GM23338 (cell line): ENCODE measurements at regions not wholly inside any gene's neighbourhood (a gene's known extent, or its start where the extent isn't known, plus 50 kb on each side); places are given as distances from the start of the nearest gene placed in this dataset.
A peak's percentile ranks its signal among the peaks of the same experiment; 100 is the strongest.

Source experiments
- ATAC-seq: fragments of 200-7000 bp; cut with Tn5 transposase; 3 replicates; pipeline ENCODE4 v1.9.1; 2020
- DNase-seq: peaks from one replicate; pipeline ENCODE4 v3.0.0-alpha.2; 2015; ENCODE audit warnings: low spot score
- H2AFZ ChIP-seq: fragments of 200-600 bp; sonication (generic); 2 replicates; pipeline ENCODE4 v1.8.0; 2016; ENCODE audit warnings: antibody characterized with exemption, mild to moderate bottlenecking, moderate library complexity
- H3F3A ChIP-seq: fragments of 200-600 bp; sonication (generic); replicated peaks from 2 replicates; pipeline ENCODE4 v1.8.0; 2017; ENCODE audit warnings: antibody characterized with exemption, mixed run types, low read depth
- H3K27ac ChIP-seq: fragments of 200-600 bp; sonication (generic); 2 replicates; pipeline ENCODE4 v1.6.1; 2016; ENCODE audit warnings: low read depth
- H3K27me3 ChIP-seq: fragments of 200-600 bp; sonication (generic); 2 replicates; pipeline ENCODE4 v1.8.0; 2016; ENCODE audit warnings: mild to moderate bottlenecking, mixed run types, moderate library complexity; ENCODE audit not compliant: insufficient read depth
- H3K36me3 ChIP-seq: fragments of 200-600 bp; sonication (generic); 2 replicates; pipeline ENCODE4 v1.8.0; 2016; ENCODE audit warnings: mild to moderate bottlenecking; ENCODE audit not compliant: insufficient read depth
- H3K4me1 ChIP-seq: fragments of 200-600 bp; sonication (generic); 2 replicates; pipeline ENCODE4 v1.8.0; 2016; ENCODE audit warnings: mild to moderate bottlenecking, moderate library complexity; ENCODE audit not compliant: insufficient read depth
- H3K4me2 ChIP-seq: fragments of 200-600 bp; sonication (generic); 2 replicates; pipeline ENCODE4 v1.7.1; 2017; ENCODE audit warnings: mixed run types
- H3K4me3 ChIP-seq: fragments of 200-600 bp; sonication (generic); 2 replicates; pipeline ENCODE4 v1.6.1; 2016; ENCODE audit warnings: mixed run types
- H3K79me2 ChIP-seq: fragments of 200-600 bp; sonication (generic); replicated peaks from 2 replicates; pipeline ENCODE4 v1.8.0; 2017; ENCODE audit warnings: mild to moderate bottlenecking; ENCODE audit not compliant: insufficient read depth
- H3K9me2 ChIP-seq: fragments of 200-600 bp; sonication (generic); 2 replicates; pipeline ENCODE4 v1.8.0; 2017; ENCODE audit not compliant: insufficient read depth
- H4K20me1 ChIP-seq: fragments of 200-600 bp; sonication (generic); replicated peaks from 2 replicates; pipeline ENCODE4 v1.8.0; 2017; ENCODE audit warnings: mild to moderate bottlenecking; ENCODE audit not compliant: insufficient read depth
- H3K27ac Mint-ChIP-seq: 2 replicates; pipeline ENCODE4 v1.8.0; 2020; ENCODE audit warnings: inconsistent platforms, mild to moderate bottlenecking, moderate library complexity, mixed read lengths
- H3K27me3 Mint-ChIP-seq: 3 replicates; pipeline ENCODE4 v1.8.0; 2022; ENCODE audit warnings: low read depth, mild to moderate bottlenecking, moderate library complexity, mixed read lengths, inconsistent platforms; ENCODE audit not compliant: insufficient read depth, poor library complexity
- H3K36me3 Mint-ChIP-seq: 3 replicates; pipeline ENCODE4 v1.8.0; 2021; ENCODE audit warnings: low read depth, mild to moderate bottlenecking, inconsistent platforms, moderate library complexity, mixed read lengths
- H3K4me1 Mint-ChIP-seq: 3 replicates; pipeline ENCODE4 v1.8.0; 2020; ENCODE audit warnings: mild to moderate bottlenecking, inconsistent platforms, mixed read lengths
- H3K4me3 Mint-ChIP-seq: 3 replicates; pipeline ENCODE4 v1.8.0; 2021; ENCODE audit warnings: moderate library complexity, mild to moderate bottlenecking, inconsistent platforms, mixed read lengths
- H3K9me3 Mint-ChIP-seq: 3 replicates; pipeline ENCODE4 v1.8.0; 2020; ENCODE audit warnings: moderate library complexity, mild to moderate bottlenecking, inconsistent platforms, mixed read lengths
- CREB1 ChIP-seq: fragments of 250-450 bp; sonication (Bioruptor Pico); IDR thresholded peaks from 2 replicates; pipeline ENCODE4 v1.5.0; 2020; ENCODE audit warnings: low read depth, mild to moderate bottlenecking, moderate library complexity
- EZH2 ChIP-seq: fragments of 200-600 bp; sonication (generic); IDR thresholded peaks from one replicate; pipeline ENCODE4 v1.8.0; 2017; ENCODE audit warnings: antibody characterized with exemption, mild to moderate bottlenecking, low read depth; ENCODE audit not compliant: unreplicated experiment
- EZH2phosphoT487 ChIP-seq: fragments of 200-600 bp; sonication (generic); IDR thresholded peaks from one replicate; pipeline ENCODE4 v1.8.1; 2018; ENCODE audit warnings: antibody characterized with exemption; ENCODE audit not compliant: unreplicated experiment
- JUNB ChIP-seq: IDR thresholded peaks from one replicate; pipeline ENCODE4 v1.6.1; 2016; ENCODE audit warnings: antibody characterized with exemption; ENCODE audit not compliant: unreplicated experiment
- NANOG ChIP-seq: IDR thresholded peaks from 2 replicates; pipeline ENCODE4 v1.6.1; 2016; ENCODE audit warnings: antibody characterized with exemption, borderline replicate concordance
- POLR2AphosphoS5 ChIP-seq: IDR thresholded peaks from 2 replicates; pipeline ENCODE4 v1.6.1; 2016; ENCODE audit warnings: antibody characterized with exemption, low read depth
- STAT1 ChIP-seq: IDR thresholded peaks from one replicate; pipeline ENCODE4 v1.6.1; 2016; ENCODE audit warnings: antibody characterized with exemption; ENCODE audit not compliant: unreplicated experiment
- ZNF114 ChIP-seq: fragments of 250-450 bp; sonication (Bioruptor Pico); IDR thresholded peaks from 2 replicates; pipeline ENCODE4 v1.5.0; 2020; ENCODE audit warnings: mild to moderate bottlenecking, moderate library complexity
- ZNF331 ChIP-seq: fragments of 250-450 bp; sonication (Bioruptor Pico); IDR thresholded peaks from 2 replicates; pipeline ENCODE4 v1.5.0; 2020; ENCODE audit warnings: low read depth, mild to moderate bottlenecking, moderate library complexity
- TF ChIP-seq, protein P1 (sequence below), 2 experiments: fragments of 200-600 bp in 1 of 2; sonication (generic) in 1 of 2; conservative IDR thresholded peaks; 2 replicates each; pipeline versions ENCODE4 v1.5.1 to v1.6.1; 2016 to 2017; ENCODE audit warnings: antibody characterized with exemption in 2 of 2, low read depth in 2 of 2, mild to moderate bottlenecking in 2 of 2, moderate library complexity in 1 of 2
- TF ChIP-seq, protein P2 (sequence below): IDR thresholded peaks from 2 replicates; pipeline ENCODE4 v1.6.1; 2016; ENCODE audit warnings: antibody characterized with exemption

DNA sequence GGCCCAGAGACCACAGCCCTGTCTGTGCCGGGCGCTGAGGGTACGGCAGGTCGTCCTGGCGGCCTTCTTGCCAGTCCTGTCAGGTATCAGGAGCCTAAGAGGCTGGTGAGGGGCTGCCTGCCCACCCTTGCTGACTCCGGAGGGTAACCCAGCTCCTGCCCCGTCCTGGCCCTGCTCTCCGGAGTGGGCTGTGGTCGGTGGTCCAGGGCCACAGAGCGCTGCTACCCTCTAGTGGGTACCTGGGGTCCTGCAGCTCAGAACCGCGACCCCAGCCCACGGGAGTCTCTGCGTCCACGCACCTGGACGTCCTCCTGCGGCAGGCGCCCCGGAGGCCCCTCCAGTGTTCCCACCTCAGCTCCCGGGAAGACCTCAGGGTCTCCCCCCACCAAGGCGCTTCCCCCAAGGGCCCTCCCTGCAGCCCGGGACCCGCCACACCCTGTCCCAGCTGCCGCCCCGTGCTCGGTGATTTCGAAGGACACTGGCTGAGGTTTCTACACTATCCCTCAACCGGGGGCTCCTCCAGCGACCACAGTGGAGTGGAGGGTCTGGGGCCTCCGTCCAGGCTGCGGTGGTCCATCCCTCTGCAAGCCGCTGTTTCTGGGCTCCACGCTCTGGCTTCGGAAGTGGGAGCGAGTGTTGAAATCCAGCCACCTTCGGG is 75.9 kb upstream of the FBRSL1 start:
- no peak for TF ChIP-seq EZH2phosphoT487
- no peak for TF ChIP-seq ZNF331 (CRISPR knock-in tag)
- no peak for TF ChIP-seq EZH2
- TF ChIP-seq, protein P1, sequence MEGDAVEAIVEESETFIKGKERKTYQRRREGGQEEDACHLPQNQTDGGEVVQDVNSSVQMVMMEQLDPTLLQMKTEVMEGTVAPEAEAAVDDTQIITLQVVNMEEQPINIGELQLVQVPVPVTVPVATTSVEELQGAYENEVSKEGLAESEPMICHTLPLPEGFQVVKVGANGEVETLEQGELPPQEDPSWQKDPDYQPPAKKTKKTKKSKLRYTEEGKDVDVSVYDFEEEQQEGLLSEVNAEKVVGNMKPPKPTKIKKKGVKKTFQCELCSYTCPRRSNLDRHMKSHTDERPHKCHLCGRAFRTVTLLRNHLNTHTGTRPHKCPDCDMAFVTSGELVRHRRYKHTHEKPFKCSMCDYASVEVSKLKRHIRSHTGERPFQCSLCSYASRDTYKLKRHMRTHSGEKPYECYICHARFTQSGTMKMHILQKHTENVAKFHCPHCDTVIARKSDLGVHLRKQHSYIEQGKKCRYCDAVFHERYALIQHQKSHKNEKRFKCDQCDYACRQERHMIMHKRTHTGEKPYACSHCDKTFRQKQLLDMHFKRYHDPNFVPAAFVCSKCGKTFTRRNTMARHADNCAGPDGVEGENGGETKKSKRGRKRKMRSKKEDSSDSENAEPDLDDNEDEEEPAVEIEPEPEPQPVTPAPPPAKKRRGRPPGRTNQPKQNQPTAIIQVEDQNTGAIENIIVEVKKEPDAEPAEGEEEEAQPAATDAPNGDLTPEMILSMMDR (conservative IDR thresholded peaks at IDR 0.05; ENCODE audit: low read depth in 2 of 2) = peak; percentile 65 to 86
- TF ChIP-seq, protein P2, sequence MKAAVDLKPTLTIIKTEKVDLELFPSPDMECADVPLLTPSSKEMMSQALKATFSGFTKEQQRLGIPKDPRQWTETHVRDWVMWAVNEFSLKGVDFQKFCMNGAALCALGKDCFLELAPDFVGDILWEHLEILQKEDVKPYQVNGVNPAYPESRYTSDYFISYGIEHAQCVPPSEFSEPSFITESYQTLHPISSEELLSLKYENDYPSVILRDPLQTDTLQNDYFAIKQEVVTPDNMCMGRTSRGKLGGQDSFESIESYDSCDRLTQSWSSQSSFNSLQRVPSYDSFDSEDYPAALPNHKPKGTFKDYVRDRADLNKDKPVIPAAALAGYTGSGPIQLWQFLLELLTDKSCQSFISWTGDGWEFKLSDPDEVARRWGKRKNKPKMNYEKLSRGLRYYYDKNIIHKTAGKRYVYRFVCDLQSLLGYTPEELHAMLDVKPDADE = no peak
- H3K9me2 ChIP-seq = no peaks in the 10 kb centered on the region
- no peaks in the 10 kb centered on the region; the same call in 2 of the 3 replicates for H3K4me1 Mint-ChIP-seq
- H3K4me3 Mint-ChIP-seq = no peak overlapping the region
- H3K9me3 Mint-ChIP-seq = no peaks in the 10 kb centered on the region
- no peaks in the 10 kb centered on the region for H3K36me3 ChIP-seq
- H3K27me3 Mint-ChIP-seq = peaks cover 32% of the 10 kb centered on the region
- no peaks in the 10 kb centered on the region for H3K4me1 ChIP-seq
- no peaks in the 10 kb centered on the region for H4K20me1 ChIP-seq
- ATAC-seq (peak; percentile 71), DNase-seq (peak; percentile 67)
- H3K4me2 ChIP-seq = no peak overlapping the region
- H3F3A ChIP-seq = no peaks in the 10 kb centered on the region
- no peak overlapping the region for H3K27ac ChIP-seq
- H3K36me3 Mint-ChIP-seq = no peaks in the 10 kb centered on the region
- no peak overlapping the region for H3K4me3 ChIP-seq
- H3K79me2 ChIP-seq = no peaks in the 10 kb centered on the region
- no peak overlapping the region for H2AFZ ChIP-seq
- H3K27ac Mint-ChIP-seq = no peak overlapping the region
- H3K27me3 ChIP-seq = peaks cover 18% of the 10 kb centered on the region

DNA sequence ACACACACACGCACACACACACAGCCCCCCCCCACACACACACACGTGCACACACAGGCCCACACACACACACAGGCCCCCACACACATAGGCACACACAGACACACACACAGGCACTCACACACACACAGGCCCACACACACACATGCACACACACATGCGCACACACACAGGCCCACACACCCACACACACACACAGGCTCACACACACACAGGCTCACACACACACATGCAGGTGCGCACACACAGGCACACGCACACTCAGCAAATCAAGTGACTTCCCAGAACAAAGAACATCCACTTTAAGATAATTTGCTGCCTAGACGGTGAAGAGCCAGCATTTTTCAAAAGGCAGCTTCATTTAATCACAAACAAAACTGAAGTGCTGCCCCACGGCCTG is 78.5 kb upstream of the FBRSL1 start:
- Histone ChIP-seq H3K4me2 (no peak overlapping the region), H3F3A (no peaks in the 10 kb centered on the region), H3K79me2 (no peaks in the 10 kb centered on the region), H4K20me1 (no peaks in the 10 kb centered on the region), H2AFZ (no peak overlapping the region), H3K27ac (no peak overlapping the region), H3K9me2 (no peaks in the 10 kb centered on the region), H3K36me3 (no peaks in the 10 kb centered on the region), H3K4me3 (no peak overlapping the region), H3K4me1 (no peaks in the 10 kb centered on the region), H3K27me3 (no peaks in the 10 kb centered on the region)
- ATAC-seq = no peak
- DNase-seq = no peak
- Mint-ChIP-seq H3K4me1 (no peaks in the 10 kb centered on the region), H3K27me3 (peaks cover 18% of the 10 kb centered on the region), H3K27ac (no peak overlapping the region), H3K9me3 (no peaks in the 10 kb centered on the region), H3K4me3 (no peak overlapping the region), H3K36me3 (no peaks in the 10 kb centered on the region)
- TF ChIP-seq POLR2AphosphoS5 = no peak
- TF ChIP-seq JUNB = no peak
- no peak for TF ChIP-seq EZH2phosphoT487
- no peak for TF ChIP-seq ZNF114
- no peak for TF ChIP-seq STAT1
- no peak for TF ChIP-seq ZNF331 (CRISPR knock-in tag)
- TF ChIP-seq, protein P1 (conservative IDR thresholded peaks at IDR 0.05; ENCODE audit: low read depth in 2 of 2) = no peak
- TF ChIP-seq, protein P2 = no peak
- no peak for TF ChIP-seq NANOG
- TF ChIP-seq CREB1 (CRISPR knock-in tag) = no peak
